ENCODE measurements at regions not wholly inside any gene's neighbourhood (a gene's known extent, or its start where the extent isn't known, plus 50 kb on each side); places are given as distances from the start of the nearest gene placed in this dataset.

- H3K4me1 Mint-ChIP-seq: no peaks in the 10 kb centered on the region
- no peak overlapping the region for H3K27ac ChIP-seq (ENCODE audit: low read depth, low read length)
- H3K9me3 ChIP-seq (ENCODE audit: low read length): no peaks in the 10 kb centered on the region
- H3K36me3 Mint-ChIP-seq: no peaks in the 10 kb centered on the region
- H3K27ac Mint-ChIP-seq: no peak overlapping the region
- H3K9me3 Mint-ChIP-seq: no peaks in the 10 kb centered on the region
- no peak overlapping the region for H3K4me3 ChIP-seq (ENCODE audit: low read length)
- H3K4me1 ChIP-seq (ENCODE audit: insufficient read depth, low read length): no peaks in the 10 kb centered on the region
- ChIA-PET CTCF (no interaction called here), POLR2A (no interaction called here)
- no peak overlapping the region for H3K4me3 Mint-ChIP-seq
- no peak for DNase-seq
- H3K27me3 Mint-ChIP-seq: peaks cover 3 to 8% of the 10 kb centered on the region in 2 donors
- H3K36me3 ChIP-seq (ENCODE audit: insufficient read depth, low read length): no peaks in the 10 kb centered on the region
- H3K27me3 ChIP-seq (ENCODE audit: insufficient read depth, low read length, poor library complexity, severe bottlenecking): no peaks in the 10 kb centered on the region
Observed at GRCh38 chr6:21454262-21454661, 139.3 kb upstream of the SOX4 start.

GRCh38 chr6:21455071-21455470 is 138.5 kb upstream of the SOX4 start:
- ChIA-PET POLR2A (no interaction called here), CTCF (no interaction called here)
- no peaks in the 10 kb centered on the region for H3K4me1 Mint-ChIP-seq
- H3K4me3 Mint-ChIP-seq: no peak overlapping the region
- Histone ChIP-seq H3K4me1 (ENCODE audit: insufficient read depth, low read length) (no peaks in the 10 kb centered on the region), H3K36me3 (ENCODE audit: insufficient read depth, low read length) (no peaks in the 10 kb centered on the region), H3K27ac (ENCODE audit: low read depth, low read length) (no peak overlapping the region), H3K9me3 (ENCODE audit: low read length) (no peaks in the 10 kb centered on the region), H3K4me3 (ENCODE audit: low read length) (no peak overlapping the region), H3K27me3 (ENCODE audit: insufficient read depth, low read length, poor library complexity, severe bottlenecking) (no peaks in the 10 kb centered on the region)
- H3K27me3 Mint-ChIP-seq: peaks cover 0 to 8% of the 10 kb centered on the region in 2 donors
- H3K9me3 Mint-ChIP-seq: no peaks in the 10 kb centered on the region
- H3K36me3 Mint-ChIP-seq: no peaks in the 10 kb centered on the region
- H3K27ac Mint-ChIP-seq: no peak overlapping the region
- no peak for DNase-seq

- DNase-seq: no peak
- H3K9me3 Mint-ChIP-seq: no peaks in the 10 kb centered on the region
- CTCF ChIA-PET: no interaction called here
Observed at GRCh38 chr6:21457647-21458046, 135.9 kb upstream of the SOX4 start.

DNA sequence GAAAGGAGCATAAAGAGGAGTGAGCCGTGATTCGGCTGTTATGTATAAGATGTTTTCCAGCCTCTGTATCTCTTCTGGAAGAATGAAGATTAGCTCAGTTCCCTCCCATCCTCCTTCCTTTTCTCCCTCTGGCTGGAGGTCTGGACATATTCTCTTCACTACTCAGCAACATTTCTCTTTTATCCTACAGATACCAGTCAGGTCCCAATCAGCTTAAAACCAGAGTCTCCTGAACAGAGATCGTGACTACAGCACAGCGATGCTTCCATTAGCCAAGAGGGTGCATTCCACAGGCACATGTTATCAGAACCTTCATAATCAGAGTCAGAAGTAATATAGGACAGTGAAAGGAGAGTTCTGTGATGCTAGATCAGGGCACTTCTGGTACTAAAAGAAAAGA is 133.9 kb upstream of the SOX4 start:
- peaks cover 0 to 2% of the 10 kb centered on the region in 2 donors for H3K27me3 Mint-ChIP-seq
- ChIA-PET POLR2A (no interaction called here), CTCF (no interaction called here)
- DNase-seq: no peak
- Histone ChIP-seq H3K36me3 (ENCODE audit: insufficient read depth, low read length) (no peaks in the 10 kb centered on the region), H3K4me3 (ENCODE audit: low read length) (no peak overlapping the region), H3K4me1 (ENCODE audit: insufficient read depth, low read length) (no peaks in the 10 kb centered on the region), H3K27ac (ENCODE audit: low read depth, low read length) (no peak overlapping the region), H3K9me3 (ENCODE audit: low read length) (no peaks in the 10 kb centered on the region), H3K27me3 (ENCODE audit: insufficient read depth, low read length, poor library complexity, severe bottlenecking) (no peaks in the 10 kb centered on the region)
- no peak overlapping the region for H3K4me3 Mint-ChIP-seq
- no peaks in the 10 kb centered on the region for H3K36me3 Mint-ChIP-seq
- no peaks in the 10 kb centered on the region for H3K4me1 Mint-ChIP-seq
- H3K9me3 Mint-ChIP-seq: no peaks in the 10 kb centered on the region
- H3K27ac Mint-ChIP-seq: no peak overlapping the region

More at GRCh38 chr6:21457647-21458046, 135.9 kb upstream of the SOX4 start:
- no peaks in the 10 kb centered on the region for H3K27me3 ChIP-seq (ENCODE audit: insufficient read depth, low read length, poor library complexity, severe bottlenecking)
- H3K27ac ChIP-seq (ENCODE audit: low read depth, low read length): no peak overlapping the region
- POLR2A ChIA-PET: no interaction called here
- H3K4me3 ChIP-seq (ENCODE audit: low read length): no peak overlapping the region
- H3K36me3 ChIP-seq (ENCODE audit: insufficient read depth, low read length): no peaks in the 10 kb centered on the region
- Mint-ChIP-seq H3K27me3 (peaks cover 0 to 4% of the 10 kb centered on the region in 2 donors), H3K4me3 (no peak overlapping the region), H3K36me3 (no peaks in the 10 kb centered on the region), H3K4me1 (no peaks in the 10 kb centered on the region), H3K27ac (no peak overlapping the region)
- H3K9me3 ChIP-seq (ENCODE audit: low read length): no peaks in the 10 kb centered on the region
- H3K4me1 ChIP-seq (ENCODE audit: insufficient read depth, low read length): no peaks in the 10 kb centered on the region

DNA sequence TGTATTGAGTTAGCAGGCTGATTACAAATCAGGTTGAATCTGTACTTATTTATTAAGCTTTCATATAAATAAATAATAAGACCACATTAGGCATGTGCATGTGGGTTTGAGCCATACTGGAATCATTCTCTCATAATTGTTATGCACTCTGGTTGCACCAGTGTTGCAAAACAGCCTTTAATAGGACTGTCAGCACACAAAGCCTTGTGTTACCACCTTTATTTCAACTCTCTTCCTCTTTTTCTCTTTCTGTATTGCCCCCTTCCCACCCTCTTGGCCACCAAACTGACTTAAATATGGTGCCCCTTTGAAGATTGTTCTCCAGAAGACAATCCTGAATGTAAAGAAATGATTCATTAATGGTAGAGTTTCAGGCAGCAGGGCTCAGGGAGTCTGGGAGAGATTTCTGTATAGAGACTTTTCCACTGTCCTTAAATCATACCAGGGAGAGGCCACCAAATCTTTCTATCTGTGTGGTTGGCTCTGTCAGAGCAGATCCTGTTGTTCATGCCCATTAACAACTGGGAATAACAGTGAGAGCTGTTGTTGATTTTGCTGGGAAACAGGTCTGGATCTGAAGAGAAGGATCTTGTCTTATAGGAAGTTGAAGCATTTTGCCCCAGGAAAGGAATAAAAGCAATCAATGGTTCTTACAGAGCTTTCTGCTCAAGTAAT is 131.6 kb upstream of the SOX4 start:
- ChIA-PET POLR2A (no interaction called here), CTCF (no interaction called here)
- Mint-ChIP-seq H3K27ac (peak overlapping the region in 1 of 8 donors; percentile 16), H3K9me3 (no peaks in the 10 kb centered on the region), H3K27me3 (no peaks in the 10 kb centered on the region), H3K4me1 (no peaks in the 10 kb centered on the region), H3K36me3 (no peaks in the 10 kb centered on the region), H3K4me3 (no peak overlapping the region)
- no peak overlapping the region for H3K4me3 ChIP-seq (ENCODE audit: low read length)
- DNase-seq: no peak
- H3K36me3 ChIP-seq (ENCODE audit: insufficient read depth, low read length): no peaks in the 10 kb centered on the region
- no peaks in the 10 kb centered on the region for H3K9me3 ChIP-seq (ENCODE audit: low read length)
- no peaks in the 10 kb centered on the region for H3K4me1 ChIP-seq (ENCODE audit: insufficient read depth, low read length)
- H3K27me3 ChIP-seq (ENCODE audit: insufficient read depth, low read length, poor library complexity, severe bottlenecking): no peaks in the 10 kb centered on the region
- no peak overlapping the region for H3K27ac ChIP-seq (ENCODE audit: low read depth, low read length)

DNA sequence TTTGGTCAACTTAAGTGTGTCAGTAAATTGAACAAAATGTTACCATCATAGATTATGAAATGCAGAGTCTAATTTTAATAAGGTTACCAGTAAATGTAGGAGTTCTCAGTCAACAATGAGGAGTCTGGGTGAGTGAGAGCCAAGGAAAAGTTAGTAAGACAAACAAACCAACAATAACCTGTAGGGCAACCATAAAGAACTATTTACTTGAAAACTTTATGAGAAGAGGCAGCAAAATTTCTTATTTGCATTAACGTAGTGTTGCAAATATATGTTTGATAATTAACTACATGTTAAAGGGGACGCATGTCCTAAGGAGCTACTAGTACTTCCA is 131.1 kb upstream of the SOX4 start:
- Mint-ChIP-seq H3K4me1 (no peaks in the 10 kb centered on the region), H3K36me3 (no peaks in the 10 kb centered on the region), H3K27ac (no peak overlapping the region), H3K27me3 (no peaks in the 10 kb centered on the region), H3K9me3 (no peaks in the 10 kb centered on the region), H3K4me3 (no peak overlapping the region)
- Histone ChIP-seq H3K9me3 (ENCODE audit: low read length) (no peaks in the 10 kb centered on the region), H3K27ac (ENCODE audit: low read depth, low read length) (no peak overlapping the region), H3K36me3 (ENCODE audit: insufficient read depth, low read length) (no peaks in the 10 kb centered on the region), H3K27me3 (ENCODE audit: insufficient read depth, low read length, poor library complexity, severe bottlenecking) (no peaks in the 10 kb centered on the region), H3K4me3 (ENCODE audit: low read length) (no peak overlapping the region), H3K4me1 (ENCODE audit: insufficient read depth, low read length) (no peaks in the 10 kb centered on the region)
- DNase-seq: no peak
- CTCF ChIA-PET: no interaction called here
- POLR2A ChIA-PET: no interaction called here

- H3K27ac Mint-ChIP-seq: no peak overlapping the region
- CTCF ChIA-PET: no interaction called here
- Histone ChIP-seq H3K27ac (ENCODE audit: low read depth, low read length) (no peak overlapping the region), H3K27me3 (ENCODE audit: insufficient read depth, low read length, poor library complexity, severe bottlenecking) (no peaks in the 10 kb centered on the region), H3K4me1 (ENCODE audit: insufficient read depth, low read length) (no peaks in the 10 kb centered on the region), H3K36me3 (ENCODE audit: insufficient read depth, low read length) (no peaks in the 10 kb centered on the region), H3K4me3 (ENCODE audit: low read length) (no peak overlapping the region), H3K9me3 (ENCODE audit: low read length) (no peaks in the 10 kb centered on the region)
- no peaks in the 10 kb centered on the region for H3K4me1 Mint-ChIP-seq
- POLR2A ChIA-PET: no interaction called here
- DNase-seq: no peak
- H3K27me3 Mint-ChIP-seq: no peaks in the 10 kb centered on the region
- no peaks in the 10 kb centered on the region for H3K36me3 Mint-ChIP-seq
- H3K4me3 Mint-ChIP-seq: no peak overlapping the region
- H3K9me3 Mint-ChIP-seq: no peaks in the 10 kb centered on the region
Observed at GRCh38 chr6:21467091-21467490, 126.5 kb upstream of the SOX4 start.

DNA sequence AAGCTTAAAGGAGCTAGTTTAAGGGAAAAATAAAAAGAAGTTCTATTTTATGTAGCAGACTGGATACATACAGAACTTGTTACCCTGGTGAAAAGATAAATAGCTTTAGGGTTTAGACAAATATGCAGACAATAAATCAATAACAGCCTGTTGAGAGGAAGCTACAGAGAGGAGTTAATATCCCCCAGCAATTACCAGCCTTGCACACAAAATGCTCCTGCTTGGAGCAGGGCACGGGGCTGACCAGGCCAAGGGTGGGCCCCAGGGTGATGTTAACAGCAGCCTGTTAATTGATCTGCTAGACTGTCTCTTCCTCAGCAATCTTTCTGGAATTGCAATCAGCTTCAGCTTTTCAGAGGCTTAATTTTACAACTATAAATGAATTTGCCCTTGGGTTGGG is 125.1 kb upstream of the SOX4 start:
- H3K4me3 Mint-ChIP-seq: no peak overlapping the region
- no peaks in the 10 kb centered on the region for H3K27me3 ChIP-seq (ENCODE audit: insufficient read depth, low read length, poor library complexity, severe bottlenecking)
- no peaks in the 10 kb centered on the region for H3K27me3 Mint-ChIP-seq
- ChIA-PET CTCF (no interaction called here), POLR2A (no interaction called here)
- no peak overlapping the region for H3K27ac ChIP-seq (ENCODE audit: low read depth, low read length)
- no peaks in the 10 kb centered on the region for H3K36me3 Mint-ChIP-seq
- H3K4me3 ChIP-seq (ENCODE audit: low read length): no peak overlapping the region
- H3K4me1 ChIP-seq (ENCODE audit: insufficient read depth, low read length): no peaks in the 10 kb centered on the region
- H3K4me1 Mint-ChIP-seq: no peaks in the 10 kb centered on the region
- H3K9me3 ChIP-seq (ENCODE audit: low read length): no peaks in the 10 kb centered on the region
- no peaks in the 10 kb centered on the region for H3K36me3 ChIP-seq (ENCODE audit: insufficient read depth, low read length)
- DNase-seq: no peak
- H3K27ac Mint-ChIP-seq: no peak overlapping the region
- no peaks in the 10 kb centered on the region for H3K9me3 Mint-ChIP-seq

GRCh38 chr6:21469213-21469612 is 124.3 kb upstream of the SOX4 start:
- no peaks in the 10 kb centered on the region for H3K4me1 ChIP-seq (ENCODE audit: insufficient read depth, low read length)
- no peaks in the 10 kb centered on the region for H3K36me3 ChIP-seq (ENCODE audit: insufficient read depth, low read length)
- H3K4me3 ChIP-seq (ENCODE audit: low read length): no peak overlapping the region
- Mint-ChIP-seq H3K27ac (no peak overlapping the region), H3K4me3 (no peak overlapping the region), H3K4me1 (no peaks in the 10 kb centered on the region), H3K36me3 (no peaks in the 10 kb centered on the region), H3K9me3 (no peaks in the 10 kb centered on the region), H3K27me3 (no peaks in the 10 kb centered on the region)
- no peak overlapping the region for H3K27ac ChIP-seq (ENCODE audit: low read depth, low read length)
- no peaks in the 10 kb centered on the region for H3K9me3 ChIP-seq (ENCODE audit: low read length)
- ChIA-PET POLR2A (no interaction called here), CTCF (no interaction called here)
- no peaks in the 10 kb centered on the region for H3K27me3 ChIP-seq (ENCODE audit: insufficient read depth, low read length, poor library complexity, severe bottlenecking)
- DNase-seq: no peak

All from CD8-positive, alpha-beta memory T cell (primary cell).